WTC11 (cell line): ENCODE measurements at regions not wholly inside any gene's neighbourhood (a gene's known extent, or its start where the extent isn't known, plus 50 kb on each side); places are given as distances from the start of the nearest gene placed in this dataset.

Source experiments
- ATAC-seq: fragments of 200-7000 bp; cut with Tn5 transposase; 2 replicates; pipeline ENCODE4 v1.10.0; 2021; ENCODE audit warnings: mild to moderate bottlenecking, moderate library complexity
- CTCF ChIA-PET: fragments of 300-600 bp; sonication (Branson Sonifier 250); formaldehyde crosslinking; loops from one replicate; lab custom pipeline; 2021; ENCODE audit warnings: antibody characterized with exemption; lab: Charles Lee
- POLR2A ChIA-PET: fragments of 350-600 bp; sonication (Branson Sonifier 250); formaldehyde crosslinking; loops from one replicate; lab custom pipeline; 2021; ENCODE audit warnings: antibody characterized with exemption; lab: Charles Lee
- DNase-seq: peaks from one replicate; pipeline ENCODE4 v3.0.0; 2021; ENCODE audit warnings: low spot score
- H3K27ac Mint-ChIP-seq: 2 replicates; pipeline ENCODE4 v1.8.0; 2021; ENCODE audit warnings: mixed read lengths
- H3K27me3 Mint-ChIP-seq: 2 replicates; pipeline ENCODE4 v1.8.0; 2021; ENCODE audit warnings: low read depth, mild to moderate bottlenecking, moderate library complexity, mixed read lengths
- H3K36me3 Mint-ChIP-seq: 2 replicates; pipeline ENCODE4 v1.8.0; 2021; ENCODE audit warnings: mixed read lengths
- H3K4me1 Mint-ChIP-seq: 2 replicates; pipeline ENCODE4 v1.8.0; 2022; ENCODE audit warnings: mixed read lengths
- H3K4me3 Mint-ChIP-seq: 2 replicates; pipeline ENCODE4 v1.8.0; 2021; ENCODE audit warnings: mild to moderate bottlenecking, moderate library complexity, mixed read lengths
- H3K9me3 Mint-ChIP-seq: 2 replicates; pipeline ENCODE4 v1.8.0; 2021; ENCODE audit warnings: mixed read lengths
- ATF6 ChIP-seq: sonication (generic); formaldehyde crosslinking; IDR thresholded peaks from 2 replicates; pipeline ENCODE4 v1.8.1; 2023; ENCODE audit warnings: mild to moderate bottlenecking, missing genetic modification reagents
- ELF4 ChIP-seq: sonication (generic); formaldehyde crosslinking; IDR thresholded peaks from 2 replicates; pipeline ENCODE4 v1.8.1; 2022; ENCODE audit warnings: low read depth, mild to moderate bottlenecking, moderate library complexity, missing genetic modification reagents
- HMGA2 ChIP-seq: fragments of 250-450 bp; sonication (Bioruptor Pico); IDR thresholded peaks from 2 replicates; pipeline ENCODE4 v1.4.0; 2021; ENCODE audit warnings: mild to moderate bottlenecking, moderate library complexity
- IRF1 ChIP-seq: sonication (generic); formaldehyde crosslinking; IDR thresholded peaks from 2 replicates; pipeline ENCODE4 v1.8.0; 2023; ENCODE audit warnings: missing genetic modification reagents
- NR1H2 ChIP-seq: sonication (generic); formaldehyde crosslinking; IDR thresholded peaks from 2 replicates; pipeline ENCODE4 v1.9.0; 2021; ENCODE audit warnings: mild to moderate bottlenecking, moderate library complexity, missing genetic modification reagents
- OVOL2 ChIP-seq: fragments of 250-450 bp; sonication (Bioruptor Pico); IDR thresholded peaks from 2 replicates; pipeline ENCODE4 v1.9.0; 2021; ENCODE audit warnings: mild to moderate bottlenecking, borderline replicate concordance
- SMAD3 ChIP-seq: sonication (generic); formaldehyde crosslinking; IDR thresholded peaks from 2 replicates; pipeline ENCODE4 v1.8.0; 2022; ENCODE audit warnings: missing genetic modification reagents, mild to moderate bottlenecking, borderline replicate concordance
- ZBTB43 ChIP-seq: sonication (generic); formaldehyde crosslinking; IDR thresholded peaks from 2 replicates; pipeline ENCODE4 v1.8.1; 2023; ENCODE audit warnings: mild to moderate bottlenecking, missing genetic modification reagents
- ZNF121 ChIP-seq: sonication (generic); formaldehyde crosslinking; IDR thresholded peaks from 2 replicates; pipeline ENCODE4 v1.8.0; 2023; ENCODE audit warnings: missing genetic modification reagents
- ZNF232 ChIP-seq: sonication (generic); formaldehyde crosslinking; IDR thresholded peaks from 2 replicates; pipeline ENCODE4 v1.8.0; 2022; ENCODE audit warnings: mild to moderate bottlenecking, missing genetic modification reagents
- ZNF263 ChIP-seq: sonication (generic); formaldehyde crosslinking; IDR thresholded peaks from 2 replicates; pipeline ENCODE4 v1.8.1; 2022; ENCODE audit warnings: low read depth, mild to moderate bottlenecking, moderate library complexity, missing genetic modification reagents
- ZNF281 ChIP-seq: sonication (generic); formaldehyde crosslinking; IDR thresholded peaks from 2 replicates; pipeline ENCODE4 v1.8.0; 2023; ENCODE audit warnings: mild to moderate bottlenecking, missing genetic modification reagents
- ZNF425 ChIP-seq: fragments of 250-450 bp; sonication (Bioruptor Pico); conservative IDR thresholded peaks from 2 replicates; pipeline ENCODE4 v1.9.0; 2021; ENCODE audit warnings: mild to moderate bottlenecking
- TF ChIP-seq, protein P1 (sequence below): fragments of 250-450 bp; sonication (Bioruptor Pico); IDR thresholded peaks from 2 replicates; pipeline ENCODE4 v1.9.0; 2021; ENCODE audit warnings: moderate library complexity, mild to moderate bottlenecking, inconsistent platforms, borderline replicate concordance
- TF ChIP-seq, protein P2 (sequence below): fragments of 250-450 bp; sonication (Bioruptor Pico); IDR thresholded peaks from 2 replicates; pipeline ENCODE4 v1.9.0; 2021; ENCODE audit warnings: mild to moderate bottlenecking, borderline replicate concordance
- TF ChIP-seq, protein P3 (sequence below): sonication (generic); formaldehyde crosslinking; IDR thresholded peaks from 2 replicates; pipeline ENCODE4 v1.8.1; 2022; ENCODE audit warnings: missing genetic modification reagents, borderline replicate concordance
- TF ChIP-seq, protein P4 (sequence below): sonication (generic); formaldehyde crosslinking; IDR thresholded peaks from 2 replicates; pipeline ENCODE4 v1.8.0; 2022; ENCODE audit warnings: mild to moderate bottlenecking, missing genetic modification reagents

DNA sequence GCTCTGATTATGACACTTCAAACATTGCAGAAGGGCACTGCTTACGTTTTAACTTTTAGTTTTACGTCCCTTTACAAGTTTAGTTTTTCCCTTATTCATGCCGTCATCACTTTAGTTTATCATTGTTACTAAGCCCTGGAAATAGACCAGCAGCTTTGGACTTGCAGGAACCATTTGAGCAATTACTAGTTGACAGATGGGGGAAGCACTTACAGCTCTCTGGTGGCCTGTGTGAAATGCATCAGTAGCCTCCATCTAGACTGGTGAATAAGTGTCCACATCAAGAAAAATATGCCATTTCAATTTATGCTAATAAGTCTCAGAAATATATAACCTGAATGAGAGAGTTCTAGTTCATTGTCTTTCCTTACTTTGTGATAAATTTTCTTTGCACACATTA lies 194.9 kb upstream of the GRM3 start (continued):
- TF ChIP-seq ELF4 (CRISPR knock-in tag) (no peak), ZNF425 (CRISPR knock-in tag) (no peak)

DNA sequence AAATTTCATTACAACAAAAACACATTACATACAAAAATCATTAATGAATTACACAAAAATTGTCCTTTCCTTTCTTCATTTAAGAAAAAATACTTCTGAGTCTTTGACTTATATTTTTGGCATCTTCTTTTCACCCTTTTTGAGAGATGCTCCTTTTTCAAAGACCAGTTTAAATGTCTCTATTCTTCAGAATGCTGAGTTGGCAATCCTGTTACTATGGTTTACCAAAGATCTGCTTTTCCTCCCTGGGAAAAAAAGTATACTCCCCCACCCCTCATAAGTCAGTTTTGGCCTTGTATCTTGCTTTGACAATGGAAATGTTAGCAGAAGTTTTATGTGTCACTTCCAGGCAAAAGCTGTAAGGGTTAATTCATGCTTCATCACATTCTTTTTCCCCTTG lies 198.4 kb upstream of the GRM3 start:
- ChIA-PET CTCF (no interaction called here), POLR2A (no interaction called here)
- Mint-ChIP-seq H3K27ac (no peak overlapping the region), H3K9me3 (no peaks in the 10 kb centered on the region), H3K27me3 (no peaks in the 10 kb centered on the region; the same call in 1 of the 2 replicates), H3K36me3 (no peaks in the 10 kb centered on the region), H3K4me1 (no peaks in the 10 kb centered on the region), H3K4me3 (no peak overlapping the region)
- TF ChIP-seq ATF6, result no peak
- TF ChIP-seq NR1H2 (CRISPR knock-in tag), result no peak
- TF ChIP-seq OVOL2 (CRISPR knock-in tag), result no peak
- no peak for TF ChIP-seq SMAD3 (CRISPR knock-in tag)
- TF ChIP-seq ZNF121, result no peak
- TF ChIP-seq, protein P1, sequence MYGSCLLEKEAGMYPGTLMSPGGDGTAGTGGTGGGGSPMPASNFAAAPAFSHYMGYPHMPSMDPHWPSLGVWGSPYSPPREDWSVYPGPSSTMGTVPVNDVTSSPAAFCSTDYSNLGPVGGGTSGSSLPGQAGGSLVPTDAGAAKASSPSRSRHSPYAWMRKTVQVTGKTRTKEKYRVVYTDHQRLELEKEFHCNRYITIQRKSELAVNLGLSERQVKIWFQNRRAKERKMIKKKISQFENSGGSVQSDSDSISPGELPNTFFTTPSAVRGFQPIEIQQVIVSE (CRISPR knock-in tag), result no peak
- TF ChIP-seq IRF1 (CRISPR knock-in tag), result no peak
- TF ChIP-seq ZNF281 (CRISPR knock-in tag), result no peak
- TF ChIP-seq, protein P2, sequence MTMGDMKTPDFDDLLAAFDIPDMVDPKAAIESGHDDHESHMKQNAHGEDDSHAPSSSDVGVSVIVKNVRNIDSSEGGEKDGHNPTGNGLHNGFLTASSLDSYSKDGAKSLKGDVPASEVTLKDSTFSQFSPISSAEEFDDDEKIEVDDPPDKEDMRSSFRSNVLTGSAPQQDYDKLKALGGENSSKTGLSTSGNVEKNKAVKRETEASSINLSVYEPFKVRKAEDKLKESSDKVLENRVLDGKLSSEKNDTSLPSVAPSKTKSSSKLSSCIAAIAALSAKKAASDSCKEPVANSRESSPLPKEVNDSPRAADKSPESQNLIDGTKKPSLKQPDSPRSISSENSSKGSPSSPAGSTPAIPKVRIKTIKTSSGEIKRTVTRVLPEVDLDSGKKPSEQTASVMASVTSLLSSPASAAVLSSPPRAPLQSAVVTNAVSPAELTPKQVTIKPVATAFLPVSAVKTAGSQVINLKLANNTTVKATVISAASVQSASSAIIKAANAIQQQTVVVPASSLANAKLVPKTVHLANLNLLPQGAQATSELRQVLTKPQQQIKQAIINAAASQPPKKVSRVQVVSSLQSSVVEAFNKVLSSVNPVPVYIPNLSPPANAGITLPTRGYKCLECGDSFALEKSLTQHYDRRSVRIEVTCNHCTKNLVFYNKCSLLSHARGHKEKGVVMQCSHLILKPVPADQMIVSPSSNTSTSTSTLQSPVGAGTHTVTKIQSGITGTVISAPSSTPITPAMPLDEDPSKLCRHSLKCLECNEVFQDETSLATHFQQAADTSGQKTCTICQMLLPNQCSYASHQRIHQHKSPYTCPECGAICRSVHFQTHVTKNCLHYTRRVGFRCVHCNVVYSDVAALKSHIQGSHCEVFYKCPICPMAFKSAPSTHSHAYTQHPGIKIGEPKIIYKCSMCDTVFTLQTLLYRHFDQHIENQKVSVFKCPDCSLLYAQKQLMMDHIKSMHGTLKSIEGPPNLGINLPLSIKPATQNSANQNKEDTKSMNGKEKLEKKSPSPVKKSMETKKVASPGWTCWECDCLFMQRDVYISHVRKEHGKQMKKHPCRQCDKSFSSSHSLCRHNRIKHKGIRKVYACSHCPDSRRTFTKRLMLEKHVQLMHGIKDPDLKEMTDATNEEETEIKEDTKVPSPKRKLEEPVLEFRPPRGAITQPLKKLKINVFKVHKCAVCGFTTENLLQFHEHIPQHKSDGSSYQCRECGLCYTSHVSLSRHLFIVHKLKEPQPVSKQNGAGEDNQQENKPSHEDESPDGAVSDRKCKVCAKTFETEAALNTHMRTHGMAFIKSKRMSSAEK (CRISPR knock-in tag), result no peak
- no peak for TF ChIP-seq ZNF232
- TF ChIP-seq, protein P3, sequence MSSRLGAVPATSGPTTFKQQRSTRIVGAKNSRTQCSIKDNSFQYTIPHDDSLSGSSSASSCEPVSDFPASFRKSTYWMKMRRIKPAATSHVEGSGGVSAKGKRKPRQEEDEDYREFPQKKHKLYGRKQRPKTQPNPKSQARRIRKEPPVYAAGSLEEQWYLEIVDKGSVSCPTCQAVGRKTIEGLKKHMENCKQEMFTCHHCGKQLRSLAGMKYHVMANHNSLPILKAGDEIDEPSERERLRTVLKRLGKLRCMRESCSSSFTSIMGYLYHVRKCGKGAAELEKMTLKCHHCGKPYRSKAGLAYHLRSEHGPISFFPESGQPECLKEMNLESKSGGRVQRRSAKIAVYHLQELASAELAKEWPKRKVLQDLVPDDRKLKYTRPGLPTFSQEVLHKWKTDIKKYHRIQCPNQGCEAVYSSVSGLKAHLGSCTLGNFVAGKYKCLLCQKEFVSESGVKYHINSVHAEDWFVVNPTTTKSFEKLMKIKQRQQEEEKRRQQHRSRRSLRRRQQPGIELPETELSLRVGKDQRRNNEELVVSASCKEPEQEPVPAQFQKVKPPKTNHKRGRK (CRISPR knock-in tag), result no peak
- TF ChIP-seq HMGA2 (CRISPR knock-in tag), result no peak
- no peak for TF ChIP-seq ZBTB43
- TF ChIP-seq, protein P4, sequence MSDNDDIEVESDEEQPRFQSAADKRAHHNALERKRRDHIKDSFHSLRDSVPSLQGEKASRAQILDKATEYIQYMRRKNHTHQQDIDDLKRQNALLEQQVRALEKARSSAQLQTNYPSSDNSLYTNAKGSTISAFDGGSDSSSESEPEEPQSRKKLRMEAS (CRISPR knock-in tag), result no peak
- no peak for TF ChIP-seq ZNF263 (CRISPR knock-in tag)
- no peak for DNase-seq
- no peak for ATAC-seq
